ENCODE measurements at regions not wholly inside any gene's neighbourhood (a gene's known extent, or its start where the extent isn't known, plus 50 kb on each side); places are given as distances from the start of the nearest gene placed in this dataset.

GRCh38 chr14:35979531-35979930 lies 153.4 kb downstream of the BRMS1L start:
- TF ChIP-seq CTCF (IDR thresholded peaks at IDR 0.05) = no peak
- TF ChIP-seq EZH2phosphoT487 (IDR thresholded peaks at IDR 0.05) = no peak
